SH-SY5Y (cell line): ENCODE measurements at regions not wholly inside any gene's neighbourhood (a gene's known extent, or its start where the extent isn't known, plus 50 kb on each side); places are given as distances from the start of the nearest gene placed in this dataset.

ENCODE experiments used
- GATA2 ChIP-seq: IDR thresholded peaks from 2 replicates; pipeline ENCODE4 v1.6.1; 2011; ENCODE audit warnings: mild to moderate bottlenecking, low read depth, low read length
- GATA3 ChIP-seq: IDR thresholded peaks from 2 replicates; pipeline ENCODE4 v1.6.1; 2011; ENCODE audit warnings: low read depth, mild to moderate bottlenecking, low read length, moderate library complexity

DNA sequence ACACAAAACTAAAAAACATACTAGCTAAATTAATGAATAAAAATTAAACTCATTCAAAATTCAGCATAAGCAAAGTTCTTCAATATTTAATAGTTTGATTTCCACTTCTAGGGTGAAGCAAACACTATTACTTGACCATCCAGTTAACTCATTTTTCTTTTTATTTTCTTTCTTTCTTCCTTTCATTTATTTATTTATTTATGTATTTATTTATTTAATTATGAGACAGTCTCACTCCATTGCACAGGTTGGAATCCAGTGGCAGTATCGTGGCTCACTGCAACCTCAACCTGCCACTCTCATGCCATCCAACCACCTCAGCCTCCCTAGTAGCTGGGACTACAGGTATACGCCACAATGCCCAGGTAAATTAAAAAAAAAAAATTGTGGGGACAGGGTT is 2069.5 kb downstream of the NCAM2 start:
- TF ChIP-seq GATA2 (no peak), GATA3 (no peak)
